MCF 10A (cell line): ENCODE measurements at regions not wholly inside any gene's neighbourhood (a gene's known extent, or its start where the extent isn't known, plus 50 kb on each side); places are given as distances from the start of the nearest gene placed in this dataset.

Source experiments
- BruUV-seq: library from RNA; stranded (reverse); fragments of 400-500 nt; replicated peaks from 2 replicates; lab custom pipeline; 2021; lab: Mats Ljungman, UMichigan
- CTCF ChIA-PET: fragments of 300-600 bp; sonication (Branson Sonifier 250); formaldehyde crosslinking; extraction: SDS; loops from one replicate; lab custom pipeline; 2021; ENCODE audit warnings: antibody characterized with exemption, inconsistent platforms; lab: Yijun Ruan, JAX
- POLR2A ChIA-PET: fragments of 300-600, 350-650 bp; sonication (Branson Sonifier 250); formaldehyde crosslinking; extraction: SDS; loops from one replicate; lab custom pipeline; 2020; ENCODE audit warnings: antibody characterized with exemption, inconsistent platforms; lab: Yijun Ruan, JAX
- DNase-seq: peaks from one replicate; pipeline ENCODE4 v3.0.0-alpha.2; 2018; ENCODE audit not compliant: unreplicated experiment
- H3K27ac Mint-ChIP-seq: one replicate; pipeline ENCODE4 v1.8.0; 2022; ENCODE audit warnings: mild to moderate bottlenecking, low read depth, mixed read lengths; ENCODE audit not compliant: unreplicated experiment
- H3K27me3 Mint-ChIP-seq: one replicate; pipeline ENCODE4 v1.8.0; 2022; ENCODE audit warnings: mixed read lengths; ENCODE audit not compliant: insufficient read depth, unreplicated experiment
- H3K36me3 Mint-ChIP-seq: one replicate; pipeline ENCODE4 v1.8.0; 2022; ENCODE audit warnings: mild to moderate bottlenecking, moderate library complexity, mixed read lengths; ENCODE audit not compliant: insufficient read depth, unreplicated experiment
- H3K4me1 Mint-ChIP-seq: one replicate; pipeline ENCODE4 v1.8.0; 2022; ENCODE audit warnings: mixed read lengths; ENCODE audit not compliant: insufficient read depth, unreplicated experiment
- H3K4me3 Mint-ChIP-seq: one replicate; pipeline ENCODE4 v1.8.0; 2022; ENCODE audit warnings: mild to moderate bottlenecking, moderate library complexity, mixed read lengths; ENCODE audit not compliant: unreplicated experiment
- H3K9me3 Mint-ChIP-seq: one replicate; pipeline ENCODE4 v1.8.0; 2022; ENCODE audit warnings: mixed read lengths; ENCODE audit not compliant: unreplicated experiment
- CTCF ChIP-seq: fragments of 200-600 bp; IDR thresholded peaks from one replicate; pipeline ENCODE4 v1.8.0; 2022; ENCODE audit warnings: antibody characterized with exemption, mild to moderate bottlenecking; ENCODE audit not compliant: unreplicated experiment
- intact Hi-C: fragments of 100-400 bp; cut with micrococcal nuclease; formaldehyde crosslinking; loops from 2 replicates; pipeline ENCODE4 v1.14.1; 2022

- Mint-ChIP-seq H3K9me3 (no peaks in the 10 kb centered on the region), H3K27ac (no peak overlapping the region), H3K27me3 (peaks cover 31% of the 10 kb centered on the region), H3K36me3 (peaks cover 1% of the 10 kb centered on the region), H3K4me3 (no peak overlapping the region), H3K4me1 (no peaks in the 10 kb centered on the region)
- CTCF ChIA-PET, result no interaction called here
- BruUV-seq, result no TSS peak
- TF ChIP-seq CTCF, result no peak
- DNase-seq, result no peak
- intact Hi-C loops, result no loop called here
- POLR2A ChIA-PET, result no interaction called here
Measured at GRCh38 chr14:56703947-56704346, 106.3 kb downstream of the OTX2 start.

GRCh38 chr14:56702515-56702914, 107.8 kb downstream of the OTX2 start:
- Mint-ChIP-seq H3K27me3 (peaks cover 29% of the 10 kb centered on the region), H3K4me1 (no peaks in the 10 kb centered on the region), H3K9me3 (no peaks in the 10 kb centered on the region), H3K36me3 (peaks cover 6% of the 10 kb centered on the region), H3K4me3 (no peak overlapping the region), H3K27ac (no peak overlapping the region)
- ChIA-PET CTCF (no interaction called here), POLR2A (no interaction called here)
- BruUV-seq, result no TSS peak
- intact Hi-C loops, result no loop called here
- no peak for TF ChIP-seq CTCF
- DNase-seq, result no peak
